SK-N-SH (cell line): ENCODE measurements at regions not wholly inside any gene's neighbourhood (a gene's known extent, or its start where the extent isn't known, plus 50 kb on each side); places are given as distances from the start of the nearest gene placed in this dataset.

ENCODE experiments used
- GABPA ChIP-seq: IDR thresholded peaks from 2 replicates; pipeline ENCODE4 v1.4.0; 2012; ENCODE audit warnings: low read depth, mild to moderate bottlenecking
- MXI1 ChIP-seq: IDR thresholded peaks from 2 replicates; pipeline ENCODE4 v1.6.1; 2012; ENCODE audit warnings: mild to moderate bottlenecking, low read depth, low read length, improper control_type of control experiment
- POLR2AphosphoS5 ChIP-seq: IDR thresholded peaks from 2 replicates; pipeline ENCODE4 v1.6.1; 2012; ENCODE audit warnings: low read depth, low read length
- RCOR1 ChIP-seq: fragments of 150-350 bp; IDR thresholded peaks from 2 replicates; pipeline ENCODE4 v1.6.1; 2017; ENCODE audit warnings: antibody characterized with exemption, low read length
- TAF1 ChIP-seq: IDR thresholded peaks from 2 replicates; pipeline ENCODE4 v1.6.1; 2012; ENCODE audit warnings: low read depth, mild to moderate bottlenecking, low read length, moderate library complexity, borderline replicate concordance
- TF ChIP-seq, protein P1 (sequence below): IDR thresholded peaks from 2 replicates; pipeline ENCODE4 v1.6.1; 2012; ENCODE audit warnings: mild to moderate bottlenecking, low read depth, low read length, moderate library complexity
- TF ChIP-seq, protein P2 (sequence below): IDR thresholded peaks from 2 replicates; pipeline ENCODE4; 2012
- TF ChIP-seq, protein P3 (sequence below): fragments of 200-600 bp; sonication (generic); IDR thresholded peaks from 2 replicates; pipeline ENCODE4 v1.6.1; 2017; ENCODE audit warnings: antibody characterized with exemption, mild to moderate bottlenecking, moderate library complexity
- TF ChIP-seq, protein P4 (sequence below): fragments of 150-350 bp; IDR thresholded peaks from 2 replicates; pipeline ENCODE4 v1.6.1; 2017; ENCODE audit warnings: antibody characterized with exemption, low read length, low read depth, borderline replicate concordance

DNA sequence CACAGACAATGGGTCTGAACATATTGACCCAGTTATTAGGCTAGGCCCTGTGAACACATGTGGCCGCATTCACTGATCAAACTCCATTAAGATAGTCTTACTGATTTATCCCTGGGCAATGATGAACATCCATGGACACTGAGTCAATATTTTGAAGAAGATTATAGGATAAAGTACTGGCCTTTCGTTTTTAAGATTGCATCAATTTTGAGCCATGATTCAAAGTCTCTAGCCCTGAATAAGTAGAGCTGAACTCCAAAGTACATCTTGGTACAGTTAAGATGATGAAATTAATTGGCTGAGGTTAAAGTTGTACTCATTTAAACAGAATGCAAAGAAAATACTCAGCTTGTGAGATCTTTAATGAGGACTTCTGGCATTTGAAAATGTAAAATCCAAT is 1581.9 kb downstream of the EFNB2 start:
- TF ChIP-seq RCOR1 (no peak), POLR2AphosphoS5 (no peak), GABPA (no peak), MXI1 (no peak), TAF1 (no peak)
- TF ChIP-seq, protein P1, sequence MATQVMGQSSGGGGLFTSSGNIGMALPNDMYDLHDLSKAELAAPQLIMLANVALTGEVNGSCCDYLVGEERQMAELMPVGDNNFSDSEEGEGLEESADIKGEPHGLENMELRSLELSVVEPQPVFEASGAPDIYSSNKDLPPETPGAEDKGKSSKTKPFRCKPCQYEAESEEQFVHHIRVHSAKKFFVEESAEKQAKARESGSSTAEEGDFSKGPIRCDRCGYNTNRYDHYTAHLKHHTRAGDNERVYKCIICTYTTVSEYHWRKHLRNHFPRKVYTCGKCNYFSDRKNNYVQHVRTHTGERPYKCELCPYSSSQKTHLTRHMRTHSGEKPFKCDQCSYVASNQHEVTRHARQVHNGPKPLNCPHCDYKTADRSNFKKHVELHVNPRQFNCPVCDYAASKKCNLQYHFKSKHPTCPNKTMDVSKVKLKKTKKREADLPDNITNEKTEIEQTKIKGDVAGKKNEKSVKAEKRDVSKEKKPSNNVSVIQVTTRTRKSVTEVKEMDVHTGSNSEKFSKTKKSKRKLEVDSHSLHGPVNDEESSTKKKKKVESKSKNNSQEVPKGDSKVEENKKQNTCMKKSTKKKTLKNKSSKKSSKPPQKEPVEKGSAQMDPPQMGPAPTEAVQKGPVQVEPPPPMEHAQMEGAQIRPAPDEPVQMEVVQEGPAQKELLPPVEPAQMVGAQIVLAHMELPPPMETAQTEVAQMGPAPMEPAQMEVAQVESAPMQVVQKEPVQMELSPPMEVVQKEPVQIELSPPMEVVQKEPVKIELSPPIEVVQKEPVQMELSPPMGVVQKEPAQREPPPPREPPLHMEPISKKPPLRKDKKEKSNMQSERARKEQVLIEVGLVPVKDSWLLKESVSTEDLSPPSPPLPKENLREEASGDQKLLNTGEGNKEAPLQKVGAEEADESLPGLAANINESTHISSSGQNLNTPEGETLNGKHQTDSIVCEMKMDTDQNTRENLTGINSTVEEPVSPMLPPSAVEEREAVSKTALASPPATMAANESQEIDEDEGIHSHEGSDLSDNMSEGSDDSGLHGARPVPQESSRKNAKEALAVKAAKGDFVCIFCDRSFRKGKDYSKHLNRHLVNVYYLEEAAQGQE: no peak
- TF ChIP-seq, protein P2, sequence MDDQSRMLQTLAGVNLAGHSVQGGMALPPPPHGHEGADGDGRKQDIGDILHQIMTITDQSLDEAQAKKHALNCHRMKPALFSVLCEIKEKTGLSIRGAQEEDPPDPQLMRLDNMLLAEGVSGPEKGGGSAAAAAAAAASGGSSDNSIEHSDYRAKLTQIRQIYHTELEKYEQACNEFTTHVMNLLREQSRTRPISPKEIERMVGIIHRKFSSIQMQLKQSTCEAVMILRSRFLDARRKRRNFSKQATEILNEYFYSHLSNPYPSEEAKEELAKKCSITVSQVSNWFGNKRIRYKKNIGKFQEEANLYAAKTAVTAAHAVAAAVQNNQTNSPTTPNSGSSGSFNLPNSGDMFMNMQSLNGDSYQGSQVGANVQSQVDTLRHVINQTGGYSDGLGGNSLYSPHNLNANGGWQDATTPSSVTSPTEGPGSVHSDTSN: no peak
- TF ChIP-seq, protein P3, sequence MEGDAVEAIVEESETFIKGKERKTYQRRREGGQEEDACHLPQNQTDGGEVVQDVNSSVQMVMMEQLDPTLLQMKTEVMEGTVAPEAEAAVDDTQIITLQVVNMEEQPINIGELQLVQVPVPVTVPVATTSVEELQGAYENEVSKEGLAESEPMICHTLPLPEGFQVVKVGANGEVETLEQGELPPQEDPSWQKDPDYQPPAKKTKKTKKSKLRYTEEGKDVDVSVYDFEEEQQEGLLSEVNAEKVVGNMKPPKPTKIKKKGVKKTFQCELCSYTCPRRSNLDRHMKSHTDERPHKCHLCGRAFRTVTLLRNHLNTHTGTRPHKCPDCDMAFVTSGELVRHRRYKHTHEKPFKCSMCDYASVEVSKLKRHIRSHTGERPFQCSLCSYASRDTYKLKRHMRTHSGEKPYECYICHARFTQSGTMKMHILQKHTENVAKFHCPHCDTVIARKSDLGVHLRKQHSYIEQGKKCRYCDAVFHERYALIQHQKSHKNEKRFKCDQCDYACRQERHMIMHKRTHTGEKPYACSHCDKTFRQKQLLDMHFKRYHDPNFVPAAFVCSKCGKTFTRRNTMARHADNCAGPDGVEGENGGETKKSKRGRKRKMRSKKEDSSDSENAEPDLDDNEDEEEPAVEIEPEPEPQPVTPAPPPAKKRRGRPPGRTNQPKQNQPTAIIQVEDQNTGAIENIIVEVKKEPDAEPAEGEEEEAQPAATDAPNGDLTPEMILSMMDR: no peak
- TF ChIP-seq, protein P4, sequence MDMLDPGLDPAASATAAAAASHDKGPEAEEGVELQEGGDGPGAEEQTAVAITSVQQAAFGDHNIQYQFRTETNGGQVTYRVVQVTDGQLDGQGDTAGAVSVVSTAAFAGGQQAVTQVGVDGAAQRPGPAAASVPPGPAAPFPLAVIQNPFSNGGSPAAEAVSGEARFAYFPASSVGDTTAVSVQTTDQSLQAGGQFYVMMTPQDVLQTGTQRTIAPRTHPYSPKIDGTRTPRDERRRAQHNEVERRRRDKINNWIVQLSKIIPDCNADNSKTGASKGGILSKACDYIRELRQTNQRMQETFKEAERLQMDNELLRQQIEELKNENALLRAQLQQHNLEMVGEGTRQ: no peak
